Pancreas (tissue), 10 donors: ENCODE measurements at regions not wholly inside any gene's neighbourhood (a gene's known extent, or its start where the extent isn't known, plus 50 kb on each side); places are given as distances from the start of the nearest gene placed in this dataset.

Experiments
- ATAC-seq, 4 donors: fragments of 200-7000 bp; cut with Tn5 transposase; one replicate each; pipeline versions ENCODE4 v1.8.0 to v1.9.1; 2020; ENCODE audit warnings: mild to moderate bottlenecking in 4 of 4, moderate library complexity in 4 of 4
- DNase-seq, 6 donors: peaks; one replicate each; pipeline ENCODE4 v3.0.0-alpha.2; 2020
- FAIRE-seq: peaks from 2 replicates; lab custom pipeline; 2012; peaks lifted over from hg19 to GRCh38; lab: Jason Lieb, UNC
- H3K27ac ChIP-seq, 4 donors: fragments of 200-600 bp; sonication (generic); 1 replicate in 3 of 4; 2 replicates in 1 of 4; pipeline versions ENCODE4 v1.5.0 to v1.8.0; 2020
- H3K27me3 ChIP-seq, 4 donors: fragments of 200-600 bp; one replicate each; pipeline ENCODE4 v1.8.0; 2021
- H3K36me3 ChIP-seq, 3 donors: fragments of 200-600 bp; sonication (generic) in 1 of 3; one replicate each; pipeline versions ENCODE4 v1.5.0 to v1.8.0; 2020 to 2021
- H3K4me1 ChIP-seq, 3 donors: fragments of 200-600 bp; one replicate each; pipeline ENCODE4 v1.8.0; 2021
- H3K4me3 ChIP-seq, 4 donors: fragments of 200-600 bp; sonication (generic) in 2 of 4; one replicate each; pipeline versions ENCODE4 v1.5.0 to v1.8.0; 2020 to 2021
- H3K9me3 ChIP-seq, 4 donors: fragments of 200-600 bp; one replicate each; pipeline ENCODE4 v1.8.0; 2021
- WGBS, 2 donors: extraction: QIAGEN DNeasy Blood & Tissue Kit; methylation state at CpG; one replicate each; pipeline ENCODE4 v1.1.7; 2013; 5-methylcytosine and 5-hydroxymethylcytosine counted together
- intact Hi-C, 3 donors: fragments of 100-400 bp; cut with DNase I; formaldehyde crosslinking; loops; one replicate each; pipeline versions ENCODE4 v1.11.1 to v1.14.2; 2022
- TF ChIP-seq, protein P1 (sequence below), 4 donors: fragments of 200-600 bp; sonication (generic) in 3 of 4; IDR thresholded peaks; one replicate each; pipeline versions ENCODE4 v1.5.0 to v1.8.0; 2021; ENCODE audit warnings: antibody characterized with exemption in 4 of 4
- donor health status: healthy with polysubstance abuse.
- donor health status: DM: no; HTN: no; CAD: no; lungs with moderate emphysema.
- donor health status: DM: no; HTN: no; CAD: no.
- donor health status: control.
- donor health status: control.
- donor health status: Bipolar disorder and iron deficiency.
- donor health status: DM: yes; HTN: yes; CAD: no.
- donor health status: DM: no; HTN: no; CAD: no.
- donor health status: DM: no; HTN: no; CAD: no.
- donor health status: DM: yes; HTN: yes; CAD: no.

DNA sequence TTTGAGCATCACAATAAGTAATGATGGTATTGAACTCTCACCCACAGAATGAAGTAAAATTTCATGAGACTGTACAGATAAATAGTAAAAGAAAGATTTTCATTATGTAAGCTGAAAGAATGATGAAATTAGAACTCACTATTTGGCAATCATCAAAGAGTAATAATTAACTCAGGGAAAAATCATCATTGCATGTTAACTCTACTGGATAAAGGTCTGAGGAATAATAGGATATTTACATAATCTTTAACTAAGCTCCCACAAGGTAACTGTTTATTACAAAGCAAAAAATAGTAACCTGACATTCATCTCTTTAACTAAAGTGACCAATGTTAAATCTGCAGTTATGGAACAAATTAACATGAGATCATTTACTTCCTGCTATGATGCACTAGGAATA lies 739.9 kb downstream of the FAM181B start:
- Histone ChIP-seq H3K27me3 (no peaks in the 10 kb centered on the region), H3K36me3 (no peaks in the 10 kb centered on the region), H3K4me1 (no peaks in the 10 kb centered on the region), H3K27ac (no peak overlapping the region), H3K4me3 (no peak overlapping the region), H3K9me3 (no peaks in the 10 kb centered on the region)
- TF ChIP-seq, protein P1, sequence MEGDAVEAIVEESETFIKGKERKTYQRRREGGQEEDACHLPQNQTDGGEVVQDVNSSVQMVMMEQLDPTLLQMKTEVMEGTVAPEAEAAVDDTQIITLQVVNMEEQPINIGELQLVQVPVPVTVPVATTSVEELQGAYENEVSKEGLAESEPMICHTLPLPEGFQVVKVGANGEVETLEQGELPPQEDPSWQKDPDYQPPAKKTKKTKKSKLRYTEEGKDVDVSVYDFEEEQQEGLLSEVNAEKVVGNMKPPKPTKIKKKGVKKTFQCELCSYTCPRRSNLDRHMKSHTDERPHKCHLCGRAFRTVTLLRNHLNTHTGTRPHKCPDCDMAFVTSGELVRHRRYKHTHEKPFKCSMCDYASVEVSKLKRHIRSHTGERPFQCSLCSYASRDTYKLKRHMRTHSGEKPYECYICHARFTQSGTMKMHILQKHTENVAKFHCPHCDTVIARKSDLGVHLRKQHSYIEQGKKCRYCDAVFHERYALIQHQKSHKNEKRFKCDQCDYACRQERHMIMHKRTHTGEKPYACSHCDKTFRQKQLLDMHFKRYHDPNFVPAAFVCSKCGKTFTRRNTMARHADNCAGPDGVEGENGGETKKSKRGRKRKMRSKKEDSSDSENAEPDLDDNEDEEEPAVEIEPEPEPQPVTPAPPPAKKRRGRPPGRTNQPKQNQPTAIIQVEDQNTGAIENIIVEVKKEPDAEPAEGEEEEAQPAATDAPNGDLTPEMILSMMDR (IDR thresholded peaks at IDR 0.05) = no peak
- no peak for FAIRE-seq
- intact Hi-C loops = no loop called here
- DNase-seq = no peak
- no peak for ATAC-seq

DNA sequence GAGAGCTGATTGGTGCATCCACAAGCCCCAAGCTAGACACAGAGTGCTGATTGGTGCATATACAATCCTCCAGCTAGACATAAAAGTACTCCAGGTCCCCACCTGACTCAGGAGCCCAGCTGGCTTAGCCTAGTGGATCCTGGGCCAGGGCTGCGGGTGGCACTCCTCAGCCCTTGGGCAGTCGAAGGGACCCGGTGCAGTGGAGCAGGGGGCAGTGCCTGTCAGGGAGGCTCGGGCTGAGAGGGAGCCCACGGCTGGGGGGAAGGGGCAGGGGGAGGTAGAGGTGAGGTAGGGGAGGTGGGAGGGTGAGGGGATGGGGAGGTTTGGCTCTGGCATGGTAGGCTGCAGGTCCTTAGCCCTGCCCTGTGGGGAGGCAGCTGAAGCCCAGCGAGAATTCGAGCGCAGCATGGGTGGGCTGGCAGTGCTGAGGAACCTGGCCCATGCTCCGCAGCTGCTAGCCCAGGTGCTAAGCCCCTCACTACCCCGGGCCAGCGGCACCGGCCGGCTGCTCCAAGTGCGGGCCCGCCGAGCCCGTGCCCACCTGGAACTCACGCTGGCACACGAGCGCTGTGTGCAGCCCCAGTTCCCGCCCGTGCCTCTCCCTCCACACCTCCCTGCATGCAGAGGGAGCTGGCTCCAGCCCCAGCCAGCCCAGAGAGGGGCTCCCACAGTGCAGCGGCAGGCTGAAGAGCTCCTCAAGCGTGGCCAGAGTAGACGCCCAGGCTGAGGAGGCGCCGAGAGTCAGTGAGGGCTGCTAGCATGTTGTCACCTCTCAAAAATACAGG lies 742.8 kb downstream of the FAM181B start:
- H3K36me3 ChIP-seq = no peaks in the 10 kb centered on the region
- H3K27me3 ChIP-seq = no peaks in the 10 kb centered on the region
- TF ChIP-seq, protein P1 (IDR thresholded peaks at IDR 0.05) = no peak
- 85 to 89% methylated on average over 24 to 27 of the region's 27 CpGs for WGBS, 2 donors
- no peaks in the 10 kb centered on the region for H3K4me1 ChIP-seq
- no peaks in the 10 kb centered on the region for H3K9me3 ChIP-seq
- FAIRE-seq (no peak), DNase-seq (peak in 1 of 6 donors; percentile 52), ATAC-seq (no peak)
- intact Hi-C loops = no loop called here
- H3K27ac ChIP-seq = no peak overlapping the region
- no peak overlapping the region for H3K4me3 ChIP-seq

DNA sequence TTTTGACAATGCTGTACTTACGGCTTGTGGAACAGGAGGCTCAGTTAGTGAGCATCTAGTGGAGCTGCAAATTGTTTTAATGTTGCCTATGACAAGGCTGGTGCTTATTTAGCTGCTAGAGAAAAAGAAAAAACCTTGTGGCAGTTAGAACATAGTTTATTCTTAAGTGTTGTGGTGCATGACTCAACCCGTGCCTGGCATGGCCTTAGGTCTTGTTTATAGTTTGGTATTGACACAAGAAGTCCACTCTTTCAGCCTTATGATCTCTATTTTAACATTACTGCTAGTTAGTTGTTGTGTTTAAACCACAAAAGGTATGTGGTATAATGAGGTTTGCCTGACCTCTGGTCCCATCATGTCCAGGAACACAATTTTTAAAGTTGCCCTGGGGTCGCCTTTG lies 744.6 kb downstream of the FAM181B start:
- no peaks in the 10 kb centered on the region for H3K9me3 ChIP-seq
- no peak for DNase-seq
- no peaks in the 10 kb centered on the region for H3K4me1 ChIP-seq
- TF ChIP-seq, protein P1 (IDR thresholded peaks at IDR 0.05) = no peak
- WGBS, 2 donors = 74 to 81% methylated on average over 3 of the region's 3 CpGs
- intact Hi-C loops = no loop called here
- no peak overlapping the region for H3K4me3 ChIP-seq
- H3K36me3 ChIP-seq = no peaks in the 10 kb centered on the region
- no peak overlapping the region for H3K27ac ChIP-seq
- FAIRE-seq = no peak
- H3K27me3 ChIP-seq = no peaks in the 10 kb centered on the region
- no peak for ATAC-seq

- FAIRE-seq = no peak
- DNase-seq = peak in 3 of 6 donors; percentile 19 to 38 (median 26)
- ATAC-seq = peak in 3 of 4 donors; percentile 63 to 89 (median 66)
Observed at GRCh38 chr11:81987829-81988472, 745.7 kb downstream of the FAM181B start.

More at GRCh38 chr11:81987829-81988472, 745.7 kb downstream of the FAM181B start:
- H3K27me3 ChIP-seq = no peaks in the 10 kb centered on the region
- WGBS, 2 donors = 56 to 59% methylated on average over 3 of the region's 3 CpGs
- H3K4me3 ChIP-seq = no peak overlapping the region
- H3K36me3 ChIP-seq = no peaks in the 10 kb centered on the region
- TF ChIP-seq, protein P1 (IDR thresholded peaks at IDR 0.05) = no peak
- no peak overlapping the region for H3K27ac ChIP-seq
- intact Hi-C loops = no loop called here
- H3K4me1 ChIP-seq = no peaks in the 10 kb centered on the region
- H3K9me3 ChIP-seq = no peaks in the 10 kb centered on the region
